ENCODE measurements at regions not wholly inside any gene's neighbourhood (a gene's known extent, or its start where the extent isn't known, plus 50 kb on each side); places are given as distances from the start of the nearest gene placed in this dataset.

- Histone ChIP-seq H3K9ac (ENCODE audit: insufficient read length) (no peak overlapping the region), H3K36me3 (ENCODE audit: insufficient read depth, low read length) (no peaks in the 10 kb centered on the region), H3K27ac (no peak overlapping the region), H3K4me3 (no peak overlapping the region), H3K9me3 (ENCODE audit: low read depth, low read length) (no peaks in the 10 kb centered on the region)
- no peak for TF ChIP-seq EZH2 (IDR thresholded peaks at IDR 0.05)
- no peak for TF ChIP-seq POLR2AphosphoS5 (IDR thresholded peaks at IDR 0.05; ENCODE audit: borderline replicate concordance, low read depth, low read length)
- TF ChIP-seq FOXP2 (optimal IDR thresholded peaks at IDR 0.05; ENCODE audit: control extremely low read depth, extremely low read length, insufficient read depth), result no peak
- no peak for DNase-seq (ENCODE audit: low read depth, low spot score)
Observed at GRCh38 chr13:68976287-68976686, 1131.3 kb upstream of the ATXN8OS start.

GRCh38 chr13:68970532-68970931, 1137.1 kb upstream of the ATXN8OS start:
- Histone ChIP-seq H3K9me3 (ENCODE audit: low read depth, low read length) (no peaks in the 10 kb centered on the region), H3K36me3 (ENCODE audit: insufficient read depth, low read length) (no peaks in the 10 kb centered on the region), H3K27ac (no peak overlapping the region), H3K4me3 (no peak overlapping the region), H3K9ac (ENCODE audit: insufficient read length) (no peak overlapping the region)
- no peak for DNase-seq (ENCODE audit: low read depth, low spot score)
- TF ChIP-seq FOXP2 (optimal IDR thresholded peaks at IDR 0.05; ENCODE audit: control extremely low read depth, extremely low read length, insufficient read depth) (no peak), POLR2AphosphoS5 (IDR thresholded peaks at IDR 0.05; ENCODE audit: borderline replicate concordance, low read depth, low read length) (no peak), EZH2 (IDR thresholded peaks at IDR 0.05) (no peak)

GRCh38 chr13:68948586-68948985, 1159.0 kb upstream of the ATXN8OS start:
- Histone ChIP-seq H3K9me3 (ENCODE audit: low read depth, low read length) (no peaks in the 10 kb centered on the region), H3K27ac (no peak overlapping the region), H3K36me3 (ENCODE audit: insufficient read depth, low read length) (no peaks in the 10 kb centered on the region), H3K4me3 (no peak overlapping the region), H3K9ac (ENCODE audit: insufficient read length) (no peak overlapping the region)
- no peak for DNase-seq (ENCODE audit: low read depth, low spot score)
- no peak for TF ChIP-seq FOXP2 (optimal IDR thresholded peaks at IDR 0.05; ENCODE audit: control extremely low read depth, extremely low read length, insufficient read depth)
- TF ChIP-seq POLR2AphosphoS5 (IDR thresholded peaks at IDR 0.05; ENCODE audit: borderline replicate concordance, low read depth, low read length), result no peak
- TF ChIP-seq EZH2 (IDR thresholded peaks at IDR 0.05), result no peak

DNA sequence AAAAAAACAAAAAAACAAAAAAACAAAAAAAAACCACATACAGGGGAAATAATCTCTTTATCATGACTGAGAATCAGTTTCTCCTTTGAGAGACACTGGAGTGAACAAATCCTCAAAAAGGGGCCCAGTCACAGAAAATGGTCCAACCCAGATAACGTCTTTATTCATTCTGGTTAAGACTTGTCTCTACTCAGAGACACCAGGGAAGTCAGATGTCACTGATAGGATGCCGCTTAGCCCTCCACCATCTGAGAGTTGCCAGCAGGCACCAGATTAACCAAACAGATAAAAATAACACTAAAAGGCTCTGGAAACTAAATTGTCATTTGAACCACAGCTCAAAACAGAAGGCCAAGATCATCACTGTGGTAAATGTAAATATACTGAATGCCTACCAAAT, 1163.4 kb upstream of the ATXN8OS start:
- Histone ChIP-seq H3K27ac (no peak overlapping the region), H3K4me3 (no peak overlapping the region), H3K9ac (ENCODE audit: insufficient read length) (no peak overlapping the region), H3K36me3 (ENCODE audit: insufficient read depth, low read length) (no peaks in the 10 kb centered on the region), H3K9me3 (ENCODE audit: low read depth, low read length) (no peaks in the 10 kb centered on the region)
- no peak for DNase-seq (ENCODE audit: low read depth, low spot score)
- TF ChIP-seq POLR2AphosphoS5 (IDR thresholded peaks at IDR 0.05; ENCODE audit: borderline replicate concordance, low read depth, low read length), result no peak

- Histone ChIP-seq H3K9ac (ENCODE audit: insufficient read length) (no peak overlapping the region), H3K36me3 (ENCODE audit: insufficient read depth, low read length) (no peaks in the 10 kb centered on the region), H3K4me3 (no peak overlapping the region), H3K9me3 (ENCODE audit: low read depth, low read length) (no peaks in the 10 kb centered on the region), H3K27ac (no peak overlapping the region)
- no peak for TF ChIP-seq POLR2AphosphoS5 (IDR thresholded peaks at IDR 0.05; ENCODE audit: borderline replicate concordance, low read depth, low read length)
- no peak for TF ChIP-seq FOXP2 (optimal IDR thresholded peaks at IDR 0.05; ENCODE audit: control extremely low read depth, extremely low read length, insufficient read depth)
- TF ChIP-seq EZH2 (IDR thresholded peaks at IDR 0.05), result no peak
- DNase-seq (ENCODE audit: low read depth, low spot score), result no peak
Observed at GRCh38 chr13:68940049-68940448, 1167.6 kb upstream of the ATXN8OS start.

DNA sequence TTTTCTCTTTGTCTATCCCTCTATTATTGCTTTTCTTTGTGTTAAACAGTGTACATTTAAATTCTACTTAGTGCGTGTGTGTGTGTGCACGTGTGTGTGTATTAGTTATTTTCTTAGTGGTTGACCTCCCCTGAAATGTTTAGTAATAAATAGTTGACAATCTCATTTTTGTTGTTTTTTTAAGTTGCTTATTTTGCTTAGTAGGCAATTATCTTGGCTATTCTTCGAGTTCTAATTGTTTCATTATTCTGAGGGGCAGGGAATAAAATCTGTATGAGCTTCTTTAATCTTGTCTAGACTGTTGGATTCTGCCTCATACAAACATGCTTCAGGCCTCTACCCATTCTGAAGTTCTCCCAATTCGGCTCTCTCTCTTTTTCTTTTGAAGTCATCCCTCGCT, 1169.0 kb upstream of the ATXN8OS start:
- no peaks in the 10 kb centered on the region for H3K36me3 ChIP-seq (ENCODE audit: insufficient read depth, low read length)
- no peak overlapping the region for H3K9ac ChIP-seq (ENCODE audit: insufficient read length)
- H3K9me3 ChIP-seq (ENCODE audit: low read depth, low read length), result no peaks in the 10 kb centered on the region
- no peak overlapping the region for H3K4me3 ChIP-seq
- no peak for DNase-seq (ENCODE audit: low read depth, low spot score)
- no peak overlapping the region for H3K27ac ChIP-seq
- no peak for TF ChIP-seq FOXP2 (optimal IDR thresholded peaks at IDR 0.05; ENCODE audit: control extremely low read depth, extremely low read length, insufficient read depth)
- TF ChIP-seq EZH2 (IDR thresholded peaks at IDR 0.05), result no peak
- TF ChIP-seq POLR2AphosphoS5 (IDR thresholded peaks at IDR 0.05; ENCODE audit: borderline replicate concordance, low read depth, low read length), result no peak

GRCh38 chr13:68929075-68929745, 1178.4 kb upstream of the ATXN8OS start:
- TF ChIP-seq EZH2 (IDR thresholded peaks at IDR 0.05) (no peak), FOXP2 (optimal IDR thresholded peaks at IDR 0.05; ENCODE audit: control extremely low read depth, extremely low read length, insufficient read depth) (no peak), POLR2AphosphoS5 (IDR thresholded peaks at IDR 0.05; ENCODE audit: borderline replicate concordance, low read depth, low read length) (no peak)
- Histone ChIP-seq H3K9me3 (ENCODE audit: low read depth, low read length) (no peaks in the 10 kb centered on the region), H3K9ac (ENCODE audit: insufficient read length) (no peak overlapping the region), H3K27ac (no peak overlapping the region), H3K4me3 (no peak overlapping the region), H3K36me3 (ENCODE audit: insufficient read depth, low read length) (no peaks in the 10 kb centered on the region)
- no peak for DNase-seq (ENCODE audit: low read depth, low spot score)

DNA sequence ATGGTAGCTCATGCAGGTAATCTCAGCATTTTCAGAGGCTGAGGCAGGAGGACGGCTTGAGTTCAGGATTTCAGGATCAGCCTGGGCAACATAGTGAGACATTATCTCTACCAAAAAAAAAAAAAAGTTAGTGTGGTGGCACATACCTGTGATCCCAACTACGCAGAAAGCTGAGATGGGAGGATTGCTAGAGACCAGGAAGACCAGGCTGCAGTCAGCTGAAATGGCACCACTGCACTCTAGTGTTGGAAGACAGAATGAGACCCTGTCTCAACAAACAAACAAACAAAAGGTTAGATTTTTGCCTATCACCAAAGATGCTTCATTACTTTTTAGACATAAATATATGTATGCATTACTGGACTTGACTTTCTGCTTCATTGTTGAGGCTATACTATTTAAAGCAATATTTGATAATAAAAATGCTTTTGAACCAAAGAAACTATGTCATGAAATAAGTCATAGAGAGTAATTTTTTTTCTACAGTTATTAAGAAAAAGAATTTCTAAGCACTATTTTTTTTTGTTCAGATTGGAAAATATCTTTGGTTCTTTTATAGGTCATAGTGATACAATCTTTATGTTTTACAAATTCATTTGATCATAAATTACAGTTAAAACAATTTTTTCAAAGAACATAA, 1180.1 kb upstream of the ATXN8OS start:
- H3K9ac ChIP-seq (ENCODE audit: insufficient read length), result no peak overlapping the region
- TF ChIP-seq FOXP2 (optimal IDR thresholded peaks at IDR 0.05; ENCODE audit: control extremely low read depth, extremely low read length, insufficient read depth) (no peak), EZH2 (IDR thresholded peaks at IDR 0.05) (no peak), POLR2AphosphoS5 (IDR thresholded peaks at IDR 0.05; ENCODE audit: borderline replicate concordance, low read depth, low read length) (no peak)
- DNase-seq (ENCODE audit: low read depth, low spot score), result peak; percentile 10

GRCh38 chr13:68923995-68924394, 1183.6 kb upstream of the ATXN8OS start:
- TF ChIP-seq FOXP2 (optimal IDR thresholded peaks at IDR 0.05; ENCODE audit: control extremely low read depth, extremely low read length, insufficient read depth), result no peak
- no peak for TF ChIP-seq EZH2 (IDR thresholded peaks at IDR 0.05)
- Histone ChIP-seq H3K9me3 (ENCODE audit: low read depth, low read length) (no peaks in the 10 kb centered on the region), H3K4me3 (no peak overlapping the region), H3K9ac (ENCODE audit: insufficient read length) (no peak overlapping the region), H3K36me3 (ENCODE audit: insufficient read depth, low read length) (no peaks in the 10 kb centered on the region), H3K27ac (no peak overlapping the region)
- DNase-seq (ENCODE audit: low read depth, low spot score), result no peak

More for the DNA sequence above, 1180.1 kb upstream of the ATXN8OS start:
- H3K27ac ChIP-seq, result no peak overlapping the region
- no peaks in the 10 kb centered on the region for H3K36me3 ChIP-seq (ENCODE audit: insufficient read depth, low read length)
- H3K9me3 ChIP-seq (ENCODE audit: low read depth, low read length), result no peaks in the 10 kb centered on the region
- H3K4me3 ChIP-seq, result no peak overlapping the region

Measured in SK-N-MC (cell line).